ENCODE measurements at regions not wholly inside any gene's neighbourhood (a gene's known extent, or its start where the extent isn't known, plus 50 kb on each side); places are given as distances from the start of the nearest gene placed in this dataset.
A peak's percentile ranks its signal among the peaks of the same experiment; 100 is the strongest.

DNA sequence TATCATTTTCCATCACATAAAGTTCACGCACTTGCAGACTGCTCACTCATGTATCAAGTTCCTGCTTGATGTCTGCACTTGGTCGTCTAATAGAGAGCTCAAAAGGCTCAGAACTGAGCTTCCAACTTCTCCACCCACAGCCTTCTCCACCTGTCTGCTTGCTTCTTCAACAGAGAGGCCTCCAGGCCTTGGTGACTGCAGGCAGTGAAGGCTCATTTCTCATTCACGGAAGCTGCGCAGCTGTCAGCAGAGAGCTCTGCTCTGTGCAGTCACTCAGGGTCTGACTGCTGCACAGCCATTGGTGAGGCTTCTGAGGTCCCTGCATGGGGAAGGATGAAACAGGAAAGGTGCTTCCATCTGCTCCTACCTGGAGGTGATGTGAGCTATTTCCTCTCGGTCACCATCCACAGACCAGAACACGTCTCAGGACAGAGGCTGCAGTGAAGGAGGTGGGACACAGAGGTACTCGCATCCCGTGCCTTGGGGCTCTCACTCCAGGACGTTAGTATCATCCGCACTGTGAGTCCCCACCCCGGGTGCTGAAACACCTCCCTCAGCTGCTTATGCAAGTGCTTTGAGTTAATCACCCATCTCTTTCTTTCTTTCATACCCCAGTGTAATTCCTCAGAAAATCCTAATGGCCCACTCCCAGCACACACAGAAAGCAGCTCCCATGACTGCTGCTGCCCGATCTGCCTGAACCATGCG, 126.2 kb downstream of the TMEM18 start:
- no peak for DNase-seq (ENCODE audit: low spot score)

DNA sequence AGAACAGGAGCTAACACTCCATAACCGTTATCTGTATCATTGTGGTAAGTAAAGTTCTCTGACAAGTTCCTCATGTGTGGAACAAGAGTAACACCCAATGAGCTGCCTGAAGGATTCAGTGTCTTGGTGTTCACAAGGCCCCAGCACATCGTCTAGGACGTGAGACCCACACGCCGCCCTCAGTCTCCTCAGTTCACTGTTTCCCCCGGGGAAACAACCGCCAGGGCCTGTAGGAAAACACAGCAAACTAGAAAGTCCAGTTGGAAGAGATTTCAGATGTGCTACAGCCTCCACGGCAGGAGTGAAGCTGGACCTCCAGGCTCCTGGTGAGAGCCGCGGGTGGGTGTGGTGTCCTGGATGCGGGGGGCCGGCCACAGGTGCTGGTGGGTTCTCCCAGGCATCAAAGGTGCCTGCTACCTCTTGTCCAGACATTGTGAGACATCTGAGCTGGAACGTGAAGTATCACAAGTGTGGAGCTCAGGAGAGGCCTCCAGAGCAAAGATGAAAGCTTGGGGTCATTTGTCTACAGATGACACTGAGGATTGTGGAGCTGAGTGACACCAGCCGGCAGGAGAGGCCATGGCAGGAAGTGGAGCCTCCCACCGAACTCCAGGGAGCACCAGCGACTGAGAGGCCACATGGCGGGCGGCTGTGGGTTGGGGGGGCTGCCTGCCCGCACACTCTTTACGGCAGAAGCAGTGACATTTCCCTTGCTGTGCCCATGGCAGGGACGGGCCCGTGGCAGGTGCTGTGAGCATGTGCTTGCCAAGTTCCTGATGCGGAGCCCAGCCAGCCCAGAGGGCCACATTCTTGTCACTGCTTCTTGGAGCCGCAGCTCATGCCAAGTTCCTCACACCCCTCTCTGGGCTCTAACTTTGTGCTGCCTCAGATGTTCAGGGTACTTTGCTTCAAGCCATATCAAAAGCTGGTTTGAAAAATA, 131.2 kb downstream of the TMEM18 start:
- DNase-seq (ENCODE audit: low spot score), result no peak

DNA sequence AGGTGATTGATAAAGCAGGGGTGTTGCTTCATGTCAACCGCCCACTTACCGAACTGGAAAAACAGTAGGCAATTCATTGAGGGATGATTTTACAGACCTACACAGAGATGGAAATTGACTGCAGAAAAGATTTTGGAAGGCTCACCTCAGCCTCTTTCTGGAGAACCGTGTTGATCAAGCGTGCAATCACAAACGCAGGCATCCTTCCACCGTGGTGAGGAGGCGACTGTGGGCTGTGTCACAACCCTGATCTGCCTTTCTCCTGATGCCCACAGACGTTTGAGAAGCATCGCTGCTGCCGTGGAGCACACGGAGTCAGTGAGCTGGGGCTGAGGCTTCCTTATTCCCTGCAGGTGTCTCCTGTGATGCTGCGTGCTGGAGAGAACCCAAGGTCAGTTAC, 132.0 kb downstream of the TMEM18 start:
- no peak for DNase-seq (ENCODE audit: low spot score)

DNA sequence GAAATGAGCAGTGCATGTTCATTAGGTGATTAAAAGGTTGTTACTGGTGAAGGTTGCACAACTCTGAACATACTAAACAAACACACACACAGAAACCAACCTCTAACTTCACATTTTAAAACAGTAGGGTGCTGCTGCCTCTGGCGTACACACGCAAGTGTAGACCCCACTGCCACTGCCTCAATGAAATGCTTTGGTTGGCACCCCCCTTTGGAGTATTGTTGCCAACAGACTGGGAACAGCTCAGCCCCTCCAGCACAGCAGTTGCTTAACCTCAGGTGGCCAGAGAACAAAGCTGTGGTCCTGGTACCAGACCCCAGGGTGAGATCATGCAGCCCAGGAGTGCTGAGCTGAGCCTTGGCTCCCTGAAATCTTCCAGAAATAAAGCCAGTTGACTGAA, 138.6 kb downstream of the TMEM18 start:
- no peak for DNase-seq (ENCODE audit: low spot score)

DNA sequence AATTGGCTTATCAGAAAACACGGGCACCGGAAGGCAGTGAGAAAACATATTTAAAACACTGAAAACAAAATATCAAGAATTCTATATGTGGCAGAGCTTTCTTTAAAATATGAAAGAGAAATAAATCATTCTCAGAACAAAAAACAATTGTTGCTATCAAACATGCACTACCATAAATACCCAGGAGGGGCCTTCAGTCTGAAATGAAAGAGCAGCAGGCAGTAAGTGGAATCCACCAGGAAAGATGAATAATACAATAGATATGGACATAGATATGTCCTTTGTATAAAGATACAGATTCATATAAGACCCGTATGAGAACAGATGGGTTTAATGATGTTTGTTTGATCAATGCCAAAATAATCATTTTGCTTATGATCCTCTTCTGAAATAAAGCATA, 142.0 kb downstream of the TMEM18 start:
- DNase-seq (ENCODE audit: low spot score), result no peak

DNA sequence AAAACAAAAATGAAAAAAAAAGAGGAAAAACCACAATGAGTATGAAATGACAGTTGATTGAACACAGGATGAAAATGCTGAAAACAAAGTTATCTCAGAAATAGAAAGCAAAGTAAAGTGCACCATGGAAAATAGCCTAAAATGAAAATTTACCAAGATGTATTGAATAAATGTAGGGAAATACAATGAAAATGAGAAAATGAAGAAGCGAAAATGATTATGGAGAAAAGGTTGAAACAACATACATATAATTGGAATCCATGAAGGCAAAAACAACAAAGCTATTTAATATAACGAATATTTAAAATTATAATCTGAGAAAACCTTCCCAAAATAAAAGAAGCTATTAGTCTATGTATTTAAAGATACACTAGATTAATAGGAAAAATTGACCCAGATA, 147.4 kb downstream of the TMEM18 start:
- no peak for DNase-seq (ENCODE audit: low spot score)

DNA sequence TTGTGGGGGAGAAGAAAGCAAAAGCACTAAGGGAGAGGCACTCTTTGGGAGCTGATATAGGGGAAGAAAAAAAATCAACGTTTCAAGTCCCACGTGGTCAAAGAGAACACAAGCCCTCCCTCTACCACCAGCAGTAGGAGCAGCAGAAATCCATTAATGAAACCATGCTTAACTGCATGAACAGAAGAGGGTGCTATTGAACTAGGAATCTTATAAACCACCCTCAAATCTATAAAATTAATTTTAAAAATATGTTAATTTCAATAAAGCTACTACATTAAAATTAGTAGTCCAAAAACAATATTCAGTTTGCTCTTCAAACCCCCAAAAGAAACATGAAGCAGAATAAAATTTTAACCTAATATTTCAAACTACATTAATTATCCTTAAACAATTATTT, 147.8 kb downstream of the TMEM18 start:
- no peak for DNase-seq (ENCODE audit: low spot score)

DNA sequence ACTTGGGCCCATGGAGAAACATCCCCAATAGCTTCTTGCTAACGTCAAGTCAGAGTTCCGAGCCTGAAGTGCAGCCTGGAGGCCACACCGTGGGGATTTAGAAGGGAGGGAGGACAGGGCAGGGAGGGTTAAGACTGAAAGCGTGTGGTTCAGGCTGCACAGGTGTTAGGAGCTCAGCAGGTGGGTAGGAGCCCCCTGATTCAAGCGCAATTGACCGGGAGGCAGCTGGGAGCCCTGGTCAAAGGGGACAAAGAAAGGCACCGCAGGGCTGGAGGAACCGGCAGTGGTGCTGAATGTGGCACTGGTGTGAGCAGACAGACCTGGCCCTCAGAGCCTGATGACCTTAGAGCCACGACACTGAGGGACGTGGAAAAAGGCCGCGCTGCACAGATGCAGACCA, 149.6 kb downstream of the TMEM18 start:
- no peak for DNase-seq (ENCODE audit: low spot score)

DNA sequence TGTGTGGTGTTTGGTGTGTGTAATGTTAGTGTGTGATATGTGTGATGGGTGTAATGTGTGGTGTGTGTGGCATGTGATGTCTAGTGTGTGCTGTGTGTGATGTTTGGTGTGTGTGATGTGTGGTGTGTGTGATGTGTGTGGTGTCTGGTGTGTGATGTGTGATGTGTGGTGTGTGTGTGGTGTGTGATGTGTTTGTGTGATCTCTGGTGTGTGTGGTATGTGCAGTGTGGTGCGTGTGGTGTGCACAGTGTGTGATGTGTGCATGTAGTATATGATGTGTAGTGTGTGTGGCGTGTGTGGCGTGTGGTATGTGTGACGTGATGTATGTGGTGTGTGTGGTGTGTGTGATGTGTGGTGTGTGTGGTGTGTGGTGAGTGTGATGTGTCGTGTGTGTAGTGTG, 150.3 kb downstream of the TMEM18 start:
- no peak for DNase-seq (ENCODE audit: low spot score)

DNA sequence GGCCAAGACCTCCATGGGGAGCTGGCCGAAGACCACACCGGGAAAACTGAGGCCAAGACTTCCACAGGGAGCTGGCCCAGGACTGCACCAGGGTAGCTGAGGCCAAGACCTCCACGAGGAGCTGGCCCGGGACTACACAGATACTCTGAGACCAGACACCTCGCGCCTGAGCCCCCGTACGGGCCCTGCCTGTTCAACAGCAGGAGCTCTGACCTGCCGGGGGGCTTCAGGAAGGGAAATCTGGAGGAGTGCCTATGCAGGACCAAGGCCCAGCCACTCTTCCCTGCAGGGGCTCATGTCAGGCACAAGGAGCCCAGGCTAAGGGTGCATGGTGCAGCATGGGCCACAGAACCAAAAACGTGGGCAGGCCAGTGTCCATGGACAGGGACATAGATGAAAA, 151.6 kb downstream of the TMEM18 start:
- no peak for DNase-seq (ENCODE audit: low spot score)

DNA sequence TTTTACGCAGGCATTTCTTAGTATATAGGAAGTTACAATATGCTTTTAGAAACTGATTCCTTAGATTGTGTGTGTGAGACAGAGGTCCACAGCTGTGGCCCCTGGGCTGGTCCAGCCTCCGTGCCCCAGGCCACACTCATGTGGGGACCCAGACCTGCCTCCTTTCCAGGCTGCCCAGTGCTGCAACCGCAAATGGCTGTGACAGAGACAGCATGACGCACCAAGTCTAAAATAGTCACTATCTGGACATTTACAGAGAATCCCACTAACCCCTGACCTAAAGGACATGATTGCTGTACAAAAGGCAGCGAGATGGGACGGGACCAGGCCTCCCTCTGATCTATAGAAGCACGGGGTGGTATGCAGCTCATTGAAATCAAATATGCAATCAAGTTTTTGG, 152.2 kb downstream of the TMEM18 start:
- no peak for DNase-seq (ENCODE audit: low spot score)

DNA sequence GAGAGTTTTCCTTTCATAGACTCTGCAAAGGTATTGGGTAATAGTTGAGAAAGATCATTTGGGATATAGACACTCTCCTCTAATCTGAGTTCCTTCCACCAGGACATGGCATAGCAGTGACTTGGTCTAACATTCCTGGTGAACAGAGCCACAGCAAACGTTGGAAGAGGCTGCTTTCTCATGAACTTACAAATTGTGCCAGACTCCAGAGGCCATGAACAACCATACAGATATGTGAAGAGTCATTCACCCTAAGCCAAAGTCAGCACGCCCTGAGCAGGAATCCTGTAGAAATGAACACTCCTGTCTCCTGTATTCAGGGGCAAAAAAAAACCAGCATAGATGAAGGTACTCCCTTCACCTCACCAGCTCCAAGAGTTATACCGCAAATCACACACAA, 152.8 kb downstream of the TMEM18 start:
- DNase-seq (ENCODE audit: low spot score), result peak; percentile 56

DNA sequence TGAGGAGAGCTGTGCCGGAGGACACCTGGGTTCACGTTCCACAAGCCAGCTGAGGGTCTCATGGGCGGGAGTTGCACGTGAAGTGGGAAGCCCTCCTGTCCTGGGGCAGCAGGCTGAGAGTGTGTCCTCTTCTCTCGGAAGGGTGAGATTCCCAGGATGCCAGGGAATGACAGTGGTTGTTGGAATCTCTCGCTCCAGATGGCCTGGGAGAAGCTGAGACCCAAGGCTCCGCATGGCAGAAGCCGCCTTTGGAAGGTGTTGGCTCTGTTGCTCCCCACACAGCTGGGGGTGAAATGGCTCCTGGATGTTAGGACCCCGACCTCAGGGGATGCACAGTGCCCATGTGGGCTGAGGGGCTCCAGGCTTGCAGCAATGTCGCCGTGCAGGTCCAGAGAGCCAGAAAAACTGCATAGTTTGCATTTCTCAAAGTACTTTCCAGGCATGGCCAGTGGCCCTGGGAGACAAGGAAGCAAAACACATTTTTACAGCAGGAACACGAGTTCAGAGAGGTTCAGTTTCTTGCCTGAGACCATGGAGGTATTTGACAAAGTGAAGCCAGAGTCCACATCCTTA, 153.4 kb downstream of the TMEM18 start:
- DNase-seq (ENCODE audit: low spot score), result no peak

DNA sequence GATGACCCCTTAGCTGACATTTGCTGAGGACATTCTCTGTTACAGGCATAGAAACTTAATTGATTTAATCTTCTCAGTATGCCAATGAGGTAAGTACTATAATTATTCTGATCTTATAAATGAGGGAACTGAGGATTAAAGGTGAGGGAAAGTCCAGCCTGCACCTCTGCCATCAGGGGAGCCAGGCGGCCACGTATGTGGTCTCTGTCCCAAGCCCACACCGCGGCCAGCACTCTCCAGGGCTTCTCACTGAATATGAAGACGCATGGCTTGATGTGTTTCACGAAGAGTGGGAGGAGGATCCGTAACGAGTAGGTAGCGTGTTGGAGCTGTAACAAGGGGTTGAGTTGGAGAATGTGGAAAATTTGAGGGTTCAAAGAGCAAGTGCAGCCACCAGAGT, 154.4 kb downstream of the TMEM18 start:
- DNase-seq (ENCODE audit: low spot score), result no peak

DNA sequence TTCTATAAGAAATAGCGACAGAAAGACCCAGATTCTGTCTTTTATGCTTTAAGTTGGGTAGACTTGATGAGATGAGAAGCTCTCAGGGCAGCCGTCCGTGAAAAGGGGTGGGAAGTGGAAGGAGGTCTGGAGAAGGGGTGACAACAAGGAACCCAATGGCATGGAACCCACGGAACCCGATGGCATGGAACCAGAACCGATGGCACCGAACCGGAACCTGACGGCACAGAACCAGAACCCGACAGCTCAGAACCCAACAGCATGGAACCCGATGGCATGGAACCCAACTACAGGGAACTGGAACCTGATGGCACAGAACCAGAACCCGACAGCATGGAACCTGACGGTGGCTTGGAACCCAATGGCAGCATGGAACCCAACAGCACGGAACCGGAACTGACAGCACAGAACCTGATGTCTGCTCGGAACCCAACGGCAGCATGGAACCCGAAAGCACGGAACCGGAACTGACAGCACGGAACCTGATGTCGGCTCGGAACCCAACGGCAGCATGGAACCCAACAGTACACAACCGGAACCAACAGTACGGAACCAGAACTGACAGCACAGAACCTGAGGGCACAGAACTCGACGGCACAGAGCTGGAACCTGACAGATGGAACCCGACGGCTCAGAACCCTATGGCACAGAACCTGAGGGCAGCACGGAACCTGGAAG, 155.2 kb downstream of the TMEM18 start:
- DNase-seq (ENCODE audit: low spot score), result no peak

DNA sequence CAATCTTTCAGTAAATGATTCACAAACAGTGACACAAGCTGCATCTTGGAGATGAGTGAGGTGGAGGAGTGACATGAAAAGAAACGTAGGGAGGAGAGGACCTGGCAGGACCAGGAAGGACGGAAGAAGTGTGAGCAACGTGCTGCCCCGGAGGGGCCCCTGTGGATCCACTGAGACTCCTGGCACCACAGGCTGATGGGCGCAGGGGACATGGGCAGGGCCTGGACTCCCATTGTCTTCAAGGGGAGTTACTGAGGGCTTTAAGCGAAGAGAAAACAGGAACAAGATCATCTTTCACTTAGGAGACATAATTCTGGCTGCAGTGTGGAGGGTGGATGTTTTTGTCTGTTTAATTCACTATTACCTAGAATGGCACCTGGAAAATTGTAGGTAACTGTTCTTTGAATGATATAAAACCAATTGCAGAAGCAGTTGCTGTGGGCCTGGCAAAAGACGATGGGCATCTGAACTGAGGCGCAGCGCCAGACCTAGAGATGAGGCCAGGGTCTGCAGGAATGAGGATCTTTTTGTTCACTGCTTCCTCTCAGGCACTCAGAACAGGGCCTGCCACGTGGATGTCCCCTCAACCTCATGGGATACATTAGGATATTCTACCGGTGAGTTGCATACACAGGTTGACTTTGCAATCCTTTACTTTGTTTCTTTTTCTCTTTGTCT, 156.4 kb downstream of the TMEM18 start:
- DNase-seq (ENCODE audit: low spot score), result no peak

DNA sequence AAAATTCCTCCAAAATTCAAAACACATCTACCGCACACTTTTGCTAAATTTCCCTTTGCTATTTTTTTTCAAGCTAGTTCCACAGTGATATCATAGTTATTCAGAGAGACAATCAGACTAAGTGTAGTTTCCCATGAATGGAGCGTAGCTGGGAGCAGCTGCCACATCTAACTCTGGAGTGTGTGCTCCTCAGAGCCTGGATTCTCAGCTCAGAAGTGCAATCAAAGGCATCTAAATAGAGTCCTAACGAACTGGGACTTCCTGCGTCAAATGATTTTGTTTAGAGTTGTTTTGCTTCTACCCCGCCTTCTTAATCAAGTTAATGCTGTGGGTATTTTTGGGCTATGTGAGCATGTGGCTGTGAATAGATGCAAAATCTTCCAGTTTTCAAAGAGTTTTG, 160.3 kb downstream of the TMEM18 start:
- no peak for DNase-seq (ENCODE audit: low spot score)

DNA sequence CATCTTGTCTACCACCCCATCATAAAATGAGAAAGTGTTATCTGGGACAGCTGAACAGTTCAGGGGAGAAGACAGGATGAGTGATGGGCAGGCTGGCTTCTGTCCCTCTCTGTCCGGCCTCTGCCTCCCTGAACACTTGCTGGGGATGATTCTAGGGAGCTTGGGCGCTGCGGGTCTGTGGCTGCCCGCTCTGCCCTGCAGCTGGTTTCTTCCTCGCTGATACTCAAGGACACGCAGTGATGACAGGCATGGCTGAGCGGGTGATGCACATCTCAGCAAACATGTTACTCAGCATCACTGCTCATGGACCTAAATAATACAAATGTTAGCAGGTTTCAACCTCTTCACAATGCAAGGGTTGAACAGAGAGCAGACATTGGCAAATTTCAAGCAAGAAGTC, 161.1 kb downstream of the TMEM18 start:
- no peak for DNase-seq (ENCODE audit: low spot score)

DNA sequence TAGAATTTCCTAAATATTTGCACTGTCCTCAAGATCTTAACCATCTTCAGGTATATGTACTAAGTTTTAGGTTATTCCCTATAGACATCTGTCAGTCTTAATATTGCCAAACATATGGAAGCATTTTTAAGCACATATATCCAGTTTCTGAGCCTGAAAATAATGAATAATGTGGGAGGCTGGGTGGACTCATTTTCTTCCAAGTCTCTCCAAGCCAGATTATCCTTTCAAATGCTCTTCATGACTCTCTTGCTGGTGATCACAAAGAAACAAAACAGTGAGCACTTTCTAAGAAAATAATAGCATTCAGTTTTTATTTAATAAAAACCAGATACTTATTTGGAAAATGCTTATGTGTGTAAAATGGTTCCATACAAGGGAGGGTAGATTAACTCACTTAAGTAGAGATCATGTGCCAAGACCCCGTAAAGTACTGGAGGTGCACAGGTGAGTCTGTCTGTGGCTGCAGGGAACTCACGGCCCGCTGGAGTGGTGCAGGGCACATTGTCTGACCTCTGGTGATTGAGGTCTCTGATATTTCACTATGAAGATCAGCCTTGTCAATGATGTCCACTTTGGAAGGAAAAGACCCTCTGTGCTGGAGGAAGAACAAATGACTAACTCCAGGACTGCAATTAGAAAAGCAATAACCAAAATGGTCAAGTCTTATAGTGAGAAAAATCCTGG, 161.6 kb downstream of the TMEM18 start:
- no peak for DNase-seq (ENCODE audit: low spot score)

DNA sequence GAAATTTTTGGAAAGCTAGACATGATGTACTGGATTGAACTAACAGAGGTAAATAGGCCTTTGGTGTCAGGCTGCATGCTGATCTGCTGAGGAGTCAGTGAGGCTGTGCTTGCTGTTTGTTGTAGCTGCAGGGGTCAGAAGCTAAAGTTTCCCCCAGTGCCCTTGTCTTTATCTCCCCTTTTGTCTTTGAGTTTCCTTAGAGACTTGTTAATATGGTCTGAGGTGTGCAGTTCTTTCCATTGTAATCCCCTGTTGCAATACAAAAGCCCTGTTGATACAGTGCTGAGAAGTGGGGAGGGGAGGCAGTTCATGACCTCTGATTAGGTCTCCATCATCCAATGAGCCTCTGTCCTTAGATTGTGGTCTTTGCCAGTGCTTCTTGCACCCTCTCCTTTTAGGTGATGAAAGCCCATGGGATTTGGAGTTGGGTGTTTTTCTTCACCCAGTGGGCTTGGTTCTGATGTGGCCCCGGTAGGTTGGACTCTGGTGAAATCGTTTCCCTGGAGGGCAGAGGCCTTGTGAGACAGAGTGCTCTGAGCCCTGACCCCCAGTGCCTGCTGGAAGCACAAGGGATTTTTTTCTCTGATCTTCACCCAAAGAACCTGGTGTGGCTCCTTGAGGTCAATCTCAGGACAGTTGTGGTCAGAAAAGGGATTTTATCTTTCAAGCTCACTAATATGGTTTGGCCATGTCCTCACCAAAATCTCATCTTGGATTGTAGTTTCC, 163.1 kb downstream of the TMEM18 start:
- DNase-seq (ENCODE audit: low spot score), result no peak

DNA sequence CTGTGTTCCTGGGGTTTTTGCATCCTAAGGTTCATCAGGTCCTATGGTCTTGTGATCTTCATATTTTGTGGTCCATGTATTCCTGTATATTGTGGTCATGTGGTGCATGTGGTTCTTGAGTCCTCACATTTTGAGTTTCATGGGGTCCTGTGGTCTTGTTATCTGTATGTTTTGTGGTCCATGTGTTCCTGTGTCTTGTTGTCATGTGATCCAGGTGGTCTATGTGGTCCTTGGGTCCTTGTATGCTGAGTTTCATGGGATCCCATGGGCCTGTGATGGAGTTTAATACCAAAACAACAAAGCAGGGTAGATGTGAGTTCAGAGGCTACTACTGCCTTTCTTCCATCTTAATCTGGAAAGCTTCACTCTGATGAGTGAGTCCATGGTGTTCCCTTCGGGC, 166.4 kb downstream of the TMEM18 start:
- DNase-seq (ENCODE audit: low spot score), result no peak
